HG02642 (cell line): ENCODE measurements at regions not wholly inside any gene's neighbourhood (a gene's known extent, or its start where the extent isn't known, plus 50 kb on each side); places are given as distances from the start of the nearest gene placed in this dataset.
"Not testable (repeated sequence)": the region's sequence is repeated elsewhere in the genome, so short reads cannot be mapped to it uniquely, and the experiment has no call there.

Experiments used
- ATAC-seq: cut with Tn5 transposase; IDR thresholded peaks from one replicate; pipeline ENCODE4 v1.9.1; 2021; ENCODE audit warnings: mild to moderate bottlenecking; ENCODE audit not compliant: unreplicated experiment, poor library complexity

GRCh38 chr5:176133877-176134276 lies 104.3 kb upstream of the SIMC1 start:
- ATAC-seq = no peak

GRCh38 chr5:176134529-176135223 lies 103.5 kb upstream of the SIMC1 start:
- no peak for ATAC-seq

- ATAC-seq = not testable (repeated sequence)
Observed at GRCh38 chr5:176140138-176140537, 98.1 kb upstream of the SIMC1 start.

- no peak for ATAC-seq
Observed at GRCh38 chr5:176144508-176144907, 93.7 kb upstream of the SIMC1 start.

- ATAC-seq = not testable (repeated sequence)
Observed at GRCh38 chr5:176149948-176150347, 88.3 kb upstream of the SIMC1 start.

- ATAC-seq = no peak
Observed at GRCh38 chr5:176151281-176151680, 86.9 kb upstream of the SIMC1 start.

GRCh38 chr5:176152191-176152929 lies 85.9 kb upstream of the SIMC1 start:
- no peak for ATAC-seq

- no peak for ATAC-seq
Observed at GRCh38 chr5:176152930-176153311, 85.3 kb upstream of the SIMC1 start.

GRCh38 chr5:176153741-176154140 lies 84.5 kb upstream of the SIMC1 start:
- ATAC-seq = no peak

GRCh38 chr5:176154821-176155220 lies 83.4 kb upstream of the SIMC1 start:
- ATAC-seq = no peak

- no peak for ATAC-seq
Observed at GRCh38 chr5:176155922-176156359, 82.3 kb upstream of the SIMC1 start.

GRCh38 chr5:176157656-176158055 lies 80.6 kb upstream of the SIMC1 start:
- ATAC-seq = no peak

- no peak for ATAC-seq
Observed at GRCh38 chr5:176161431-176161830, 76.8 kb upstream of the SIMC1 start.

- no peak for ATAC-seq
Observed at GRCh38 chr5:176162198-176162597, 76.0 kb upstream of the SIMC1 start.

GRCh38 chr5:176162888-176163287 lies 75.3 kb upstream of the SIMC1 start:
- ATAC-seq = no peak

- no peak for ATAC-seq
Observed at GRCh38 chr5:176166427-176166826, 71.8 kb upstream of the SIMC1 start.

- ATAC-seq = no peak
Observed at GRCh38 chr5:176167800-176168199, 70.4 kb upstream of the SIMC1 start.

GRCh38 chr5:176169393-176170063 lies 68.7 kb upstream of the SIMC1 start:
- ATAC-seq = no peak

GRCh38 chr5:176170084-176170483 lies 68.1 kb upstream of the SIMC1 start:
- no peak for ATAC-seq

- no peak for ATAC-seq
Observed at GRCh38 chr5:176171171-176171760, 67.0 kb upstream of the SIMC1 start.

- ATAC-seq = no peak
Observed at GRCh38 chr5:176172246-176172645, 66.0 kb upstream of the SIMC1 start.
